GM23248 (cell line): ENCODE measurements at regions not wholly inside any gene's neighbourhood (a gene's known extent, or its start where the extent isn't known, plus 50 kb on each side); places are given as distances from the start of the nearest gene placed in this dataset.

Source experiments
- DNase-seq: peaks from one replicate; pipeline ENCODE4 v3.0.0-alpha.2; 2015
- H2AFZ ChIP-seq: fragments of 200-600 bp; sonication (generic); 2 replicates; pipeline ENCODE4 v1.6.1; 2016; ENCODE audit warnings: antibody characterized with exemption
- H3F3A ChIP-seq: fragments of 200-600 bp; sonication (generic); 2 replicates; pipeline ENCODE4 v1.6.1; 2016; ENCODE audit warnings: mild to moderate bottlenecking, antibody characterized with exemption, mixed run types; ENCODE audit not compliant: insufficient read depth
- H3K27ac ChIP-seq: fragments of 200-600 bp; sonication (generic); 2 replicates; pipeline ENCODE4 v1.5.1; 2016; ENCODE audit warnings: mild to moderate bottlenecking
- H3K27me3 ChIP-seq: fragments of 200-600 bp; sonication (generic); replicated peaks from 2 replicates; pipeline ENCODE4 v1.6.1; 2016; ENCODE audit warnings: mild to moderate bottlenecking; ENCODE audit not compliant: insufficient read depth
- H3K36me3 ChIP-seq: fragments of 200-600 bp; sonication (generic); 2 replicates; pipeline ENCODE4 v1.6.1; 2016; ENCODE audit warnings: low read depth, mild to moderate bottlenecking
- H3K4me1 ChIP-seq: fragments of 200-600 bp; sonication (generic); 2 replicates; pipeline ENCODE4 v1.6.1; 2016; ENCODE audit warnings: mild to moderate bottlenecking; ENCODE audit not compliant: insufficient read depth
- H3K4me2 ChIP-seq: fragments of 200-600 bp; sonication (generic); one replicate; pipeline ENCODE4 v1.6.1; 2016; ENCODE audit warnings: mild to moderate bottlenecking; ENCODE audit not compliant: unreplicated experiment
- H3K4me3 ChIP-seq: fragments of 200-600 bp; sonication (generic); 2 replicates; pipeline ENCODE4 v1.5.1; 2016; ENCODE audit warnings: mild to moderate bottlenecking
- H3K79me2 ChIP-seq: fragments of 200-600 bp; sonication (generic); 2 replicates; pipeline ENCODE4 v1.6.1; 2016; ENCODE audit warnings: mild to moderate bottlenecking; ENCODE audit not compliant: insufficient read depth
- H3K9ac ChIP-seq: fragments of 200-600 bp; sonication (generic); 2 replicates; pipeline ENCODE4 v1.6.1; 2016; ENCODE audit warnings: mild to moderate bottlenecking
- H3K9me2 ChIP-seq: fragments of 200-600 bp; sonication (generic); 2 replicates; pipeline ENCODE4 v1.6.1; 2016; ENCODE audit warnings: mixed run types, mild to moderate bottlenecking, moderate library complexity; ENCODE audit not compliant: insufficient read depth
- H3K9me3 ChIP-seq: fragments of 200-600 bp; sonication (generic); one replicate; pipeline ENCODE4 v1.6.1; 2017; ENCODE audit warnings: low read depth
- H4K20me1 ChIP-seq: fragments of 200-600 bp; sonication (generic); 2 replicates; pipeline ENCODE4 v1.6.0; 2016; ENCODE audit not compliant: insufficient read depth
- EZH2 ChIP-seq: fragments of 200-600 bp; sonication (generic); IDR thresholded peaks from 2 replicates; pipeline ENCODE4 v1.6.1; 2018; ENCODE audit warnings: antibody characterized with exemption, mild to moderate bottlenecking; ENCODE audit not compliant: insufficient read depth, poor library complexity, severe bottlenecking
- EZH2phosphoT487 ChIP-seq: fragments of 200-600 bp; sonication (generic); IDR thresholded peaks from 2 replicates; pipeline ENCODE4 v1.6.1; 2018; ENCODE audit warnings: antibody characterized with exemption, moderate library complexity, mild to moderate bottlenecking, low read depth; ENCODE audit not compliant: insufficient read depth
- WGBS, 2 experiments: methylation state at CpG; one replicate each; pipeline ENCODE4 v1.1.6; 2015 to 2017; ENCODE audit warnings: low lambda C conversion rate in 2 of 2, low coverage in 1 of 2; ENCODE audit errors: missing lambda C conversion rate in 2 of 2; 5-methylcytosine and 5-hydroxymethylcytosine counted together
- in situ Hi-C: fragments of 300-500 bp; cut with MboI; formaldehyde crosslinking; loops from 2 replicates; pipeline ENCODE4 v1.15.0; 2020

DNA sequence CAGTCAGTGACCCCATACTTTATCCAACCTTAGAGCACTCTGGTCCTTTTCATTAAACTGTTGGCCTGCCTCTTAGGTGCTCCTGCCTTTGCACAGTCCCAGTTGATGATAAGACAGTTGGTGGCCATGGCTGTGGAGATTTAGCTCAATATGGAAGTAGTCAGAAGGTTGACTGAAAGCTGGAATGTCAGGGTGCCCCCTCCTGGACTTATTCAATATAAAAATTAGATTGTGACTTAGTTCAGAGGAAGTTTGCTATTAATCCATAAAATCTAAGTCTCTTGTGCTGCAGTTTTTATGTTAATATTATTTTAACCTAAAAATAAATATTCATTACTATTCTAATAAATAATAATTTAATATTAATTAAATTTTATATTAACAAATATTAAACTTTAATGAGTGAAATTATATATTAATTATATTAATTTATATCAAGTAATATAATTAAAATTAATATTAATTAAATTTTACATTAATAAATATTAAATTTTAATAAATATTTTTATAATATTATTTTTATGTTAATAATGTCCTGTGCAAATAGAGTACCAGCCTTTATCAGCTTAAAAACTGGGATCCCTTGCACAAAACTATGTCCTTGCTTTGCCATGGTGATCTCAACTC is 77.7 kb upstream of the ADAMTSL1 start:
- Histone ChIP-seq H3K9ac (no peak overlapping the region), H3K27me3 (no peaks in the 10 kb centered on the region), H2AFZ (no peak overlapping the region), H3K4me3 (no peak overlapping the region), H3K79me2 (no peaks in the 10 kb centered on the region), H3K9me3 (no peaks in the 10 kb centered on the region), H3K27ac (no peak overlapping the region), H3K4me2 (no peak overlapping the region), H3K9me2 (no peaks in the 10 kb centered on the region), H4K20me1 (no peaks in the 10 kb centered on the region), H3F3A (peaks cover 35% of the 10 kb centered on the region), H3K4me1 (peaks cover 15% of the 10 kb centered on the region), H3K36me3 (no peaks in the 10 kb centered on the region)
- DNase-seq, result peak; percentile 47
- in situ Hi-C loops, result no loop called here
- TF ChIP-seq EZH2 (no peak), EZH2phosphoT487 (no peak)

DNA sequence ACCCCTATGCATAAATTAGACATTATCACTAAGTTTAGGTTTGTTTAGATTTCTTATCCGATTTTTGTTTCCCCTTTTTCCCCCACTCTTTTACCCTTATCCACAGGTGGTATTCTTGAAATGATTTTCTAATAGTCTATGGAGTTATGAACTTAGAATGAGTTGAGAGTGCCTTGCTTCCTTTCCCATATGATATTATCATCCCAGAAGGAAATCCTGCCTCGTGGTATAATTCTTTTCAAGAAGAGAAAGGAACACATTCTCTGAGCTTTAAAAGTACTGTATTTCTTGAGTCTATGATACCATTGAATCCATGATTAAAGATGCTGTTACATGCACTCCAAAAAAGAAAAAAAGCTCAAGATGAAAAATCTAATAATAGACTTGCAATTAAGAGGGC is 76.9 kb upstream of the ADAMTSL1 start:
- no peak overlapping the region for H3K27ac ChIP-seq
- H3K36me3 ChIP-seq, result no peaks in the 10 kb centered on the region
- no peak for DNase-seq
- H3F3A ChIP-seq, result peaks cover 33% of the 10 kb centered on the region
- no peaks in the 10 kb centered on the region for H3K9me2 ChIP-seq
- no peaks in the 10 kb centered on the region for H3K9me3 ChIP-seq
- no peak overlapping the region for H3K4me2 ChIP-seq
- in situ Hi-C loops, result no loop called here
- TF ChIP-seq EZH2phosphoT487, result no peak
- TF ChIP-seq EZH2, result no peak
- H2AFZ ChIP-seq, result no peak overlapping the region
- no peak overlapping the region for H3K9ac ChIP-seq
- no peak overlapping the region for H3K4me3 ChIP-seq
- H3K27me3 ChIP-seq, result no peaks in the 10 kb centered on the region
- H3K79me2 ChIP-seq, result no peaks in the 10 kb centered on the region
- 29 to 35% methylated on average over 2 of the region's 2 CpGs for WGBS, 2 experiments
- H3K4me1 ChIP-seq, result peaks cover 15% of the 10 kb centered on the region
- H4K20me1 ChIP-seq, result no peaks in the 10 kb centered on the region

DNA sequence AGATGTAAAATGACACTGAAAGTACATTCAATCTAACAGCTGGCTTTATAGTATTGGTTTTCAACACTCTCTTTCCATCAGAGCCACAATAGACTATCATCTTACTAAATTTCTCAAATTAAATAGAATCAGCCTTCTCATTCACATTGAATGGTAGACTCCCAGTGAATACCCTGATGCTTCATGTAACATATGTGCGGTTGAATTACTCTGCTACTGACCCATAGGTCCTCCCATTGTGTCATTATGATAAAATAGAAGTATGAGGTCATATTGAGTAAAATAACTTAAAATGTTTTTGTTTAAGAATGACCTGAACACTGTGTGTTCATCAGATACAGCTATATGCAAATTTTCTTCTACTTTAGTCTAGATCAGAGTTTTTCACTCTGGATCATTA is 75.9 kb upstream of the ADAMTSL1 start:
- Histone ChIP-seq H3F3A (peaks cover 24% of the 10 kb centered on the region), H3K9me2 (no peaks in the 10 kb centered on the region), H3K36me3 (no peaks in the 10 kb centered on the region), H4K20me1 (no peaks in the 10 kb centered on the region), H3K27me3 (no peaks in the 10 kb centered on the region), H3K9me3 (no peaks in the 10 kb centered on the region), H3K4me1 (peaks cover 9% of the 10 kb centered on the region), H3K27ac (no peak overlapping the region), H3K4me3 (no peak overlapping the region), H3K9ac (no peak overlapping the region), H3K79me2 (no peaks in the 10 kb centered on the region), H3K4me2 (no peak overlapping the region), H2AFZ (no peak overlapping the region)
- TF ChIP-seq EZH2phosphoT487 (no peak), EZH2 (no peak)
- WGBS, 2 experiments, result 100% methylated on average over 1 of the region's 1 CpG
- in situ Hi-C loops, result no loop called here
- DNase-seq, result no peak

DNA sequence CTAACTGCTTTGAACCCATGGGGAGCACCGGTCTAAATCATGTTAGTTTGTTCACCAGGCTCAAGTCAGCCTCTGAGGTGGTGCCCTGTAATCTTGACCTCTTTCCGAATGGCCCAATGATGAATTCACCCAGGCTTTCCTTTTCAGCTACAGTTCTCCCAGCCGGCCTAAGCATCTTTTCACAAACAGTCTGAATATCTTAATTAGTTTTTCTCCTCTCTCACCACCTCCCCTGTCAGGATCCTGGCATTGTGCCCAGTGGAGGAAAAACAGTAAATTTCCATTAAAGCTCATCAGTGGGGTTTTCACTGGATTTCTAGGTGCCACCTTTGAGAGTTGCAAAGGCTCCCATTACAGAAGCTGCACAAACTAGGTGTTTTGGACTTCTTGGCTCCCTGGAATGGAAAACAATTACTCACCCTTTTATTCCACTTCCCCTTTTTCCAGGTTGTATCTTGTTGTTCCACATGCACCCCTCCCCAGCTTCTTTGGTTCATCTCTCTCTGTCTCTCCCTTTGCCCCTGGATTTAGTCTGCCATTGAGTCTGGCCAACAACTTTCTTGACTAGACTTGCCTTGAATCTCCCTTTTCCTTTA is 69.4 kb upstream of the ADAMTSL1 start:
- Histone ChIP-seq H3K9me3 (no peaks in the 10 kb centered on the region), H3K4me1 (peaks cover 21% of the 10 kb centered on the region), H3K4me2 (no peak overlapping the region), H3K27ac (peak overlapping the region; percentile 23), H3K36me3 (no peaks in the 10 kb centered on the region), H3K79me2 (no peaks in the 10 kb centered on the region), H4K20me1 (no peaks in the 10 kb centered on the region), H3F3A (no peaks in the 10 kb centered on the region), H2AFZ (no peak overlapping the region), H3K9ac (no peak overlapping the region), H3K4me3 (no peak overlapping the region), H3K9me2 (no peaks in the 10 kb centered on the region), H3K27me3 (no peaks in the 10 kb centered on the region)
- DNase-seq, result no peak
- in situ Hi-C loops, result no loop called here
- TF ChIP-seq EZH2 (no peak), EZH2phosphoT487 (no peak)
- WGBS, 2 experiments, result 90 to 93% methylated on average over 3 of the region's 3 CpGs

DNA sequence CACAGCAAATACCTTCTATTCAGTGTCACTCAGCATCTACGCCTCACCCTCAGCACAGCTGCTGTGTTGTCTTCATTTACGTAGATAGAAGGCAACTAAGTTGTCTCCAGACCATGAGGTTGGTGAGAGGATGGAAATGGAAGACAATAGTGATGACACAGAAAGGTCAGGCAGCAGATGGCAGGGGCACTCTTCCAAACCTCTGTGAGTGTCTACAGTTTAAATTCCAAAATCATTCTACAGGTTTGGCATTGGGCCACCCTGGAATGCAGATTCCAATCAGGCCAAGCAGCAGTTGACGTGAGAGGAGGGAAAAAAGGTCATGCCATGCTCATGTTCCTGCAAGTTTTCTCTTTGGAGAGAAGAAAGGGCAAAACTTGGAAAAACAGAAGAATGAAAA is 68.7 kb upstream of the ADAMTSL1 start:
- Histone ChIP-seq H3K27ac (peak overlapping the region; percentile 23), H3K4me2 (peak overlapping the region; percentile 30), H3K9ac (no peak overlapping the region), H3K9me2 (no peaks in the 10 kb centered on the region), H3K4me1 (peaks cover 21% of the 10 kb centered on the region), H3K4me3 (no peak overlapping the region), H3K9me3 (no peaks in the 10 kb centered on the region), H3K79me2 (no peaks in the 10 kb centered on the region), H3F3A (no peaks in the 10 kb centered on the region), H2AFZ (no peak overlapping the region), H3K27me3 (no peaks in the 10 kb centered on the region), H4K20me1 (no peaks in the 10 kb centered on the region), H3K36me3 (no peaks in the 10 kb centered on the region)
- WGBS, 2 experiments, result 47 to 57% methylated on average over 3 of the region's 3 CpGs
- no peak for TF ChIP-seq EZH2
- 0 out of 2 replicates have a peak, but pooled peaks have one; percentile 61 for TF ChIP-seq EZH2phosphoT487
- DNase-seq, result peak; percentile 77
- in situ Hi-C loops, result no loop called here
